HG03108 (cell line): ENCODE measurements at regions not wholly inside any gene's neighbourhood (a gene's known extent, or its start where the extent isn't known, plus 50 kb on each side); places are given as distances from the start of the nearest gene placed in this dataset.
"Not testable (repeated sequence)": the region's sequence is repeated elsewhere in the genome, so short reads cannot be mapped to it uniquely, and the experiment has no call there.

Source experiments
- ATAC-seq: cut with Tn5 transposase; IDR thresholded peaks from one replicate; pipeline ENCODE4 v1.9.1; 2021; ENCODE audit warnings: moderate library complexity; ENCODE audit not compliant: unreplicated experiment

GRCh38 chr6:91052473-91053450 lies 465.9 kb upstream of the MAP3K7 start:
- not testable (repeated sequence) for ATAC-seq

GRCh38 chr6:91045161-91045560 lies 458.3 kb upstream of the MAP3K7 start:
- no peak for ATAC-seq

GRCh38 chr6:91043751-91044150 lies 456.9 kb upstream of the MAP3K7 start:
- no peak for ATAC-seq

GRCh38 chr6:91042656-91043055 lies 455.8 kb upstream of the MAP3K7 start:
- ATAC-seq: no peak

GRCh38 chr6:91033964-91034363 lies 447.1 kb upstream of the MAP3K7 start:
- ATAC-seq: no peak

GRCh38 chr6:91031581-91031980 lies 444.7 kb upstream of the MAP3K7 start:
- no peak for ATAC-seq

- ATAC-seq: no peak
Measured at GRCh38 chr6:91029211-91029610, 442.3 kb upstream of the MAP3K7 start.

- no peak for ATAC-seq
Measured at GRCh38 chr6:91023529-91023928, 436.7 kb upstream of the MAP3K7 start.

GRCh38 chr6:91020744-91021143 lies 433.9 kb upstream of the MAP3K7 start:
- no peak for ATAC-seq

- no peak for ATAC-seq
Measured at GRCh38 chr6:91018586-91018985, 431.7 kb upstream of the MAP3K7 start.

- ATAC-seq: no peak
Measured at GRCh38 chr6:91013511-91013910, 426.6 kb upstream of the MAP3K7 start.

- ATAC-seq: no peak
Measured at GRCh38 chr6:90997076-90997475, 410.2 kb upstream of the MAP3K7 start.

GRCh38 chr6:90993770-90994169 lies 406.9 kb upstream of the MAP3K7 start:
- no peak for ATAC-seq

- no peak for ATAC-seq
Measured at GRCh38 chr6:90989763-90990162, 402.9 kb upstream of the MAP3K7 start.

GRCh38 chr6:90984066-90984465 lies 397.2 kb upstream of the MAP3K7 start:
- ATAC-seq: no peak

GRCh38 chr6:90983462-90983861 lies 396.6 kb upstream of the MAP3K7 start:
- no peak for ATAC-seq

- ATAC-seq: no peak
Measured at GRCh38 chr6:90982581-90982980, 395.7 kb upstream of the MAP3K7 start.

GRCh38 chr6:90982051-90982450 lies 395.2 kb upstream of the MAP3K7 start:
- ATAC-seq: no peak

- peak; percentile 61 for ATAC-seq
Measured at GRCh38 chr6:90978046-90978445, 391.2 kb upstream of the MAP3K7 start.

GRCh38 chr6:90977513-90977912 lies 390.6 kb upstream of the MAP3K7 start:
- no peak for ATAC-seq

- ATAC-seq: no peak
Measured at GRCh38 chr6:90976341-90976740, 389.5 kb upstream of the MAP3K7 start.

GRCh38 chr6:90975741-90976140 lies 388.9 kb upstream of the MAP3K7 start:
- no peak for ATAC-seq

- no peak for ATAC-seq
Measured at GRCh38 chr6:90973188-90973587, 386.3 kb upstream of the MAP3K7 start.
